ENCODE measurements at regions not wholly inside any gene's neighbourhood (a gene's known extent, or its start where the extent isn't known, plus 50 kb on each side); places are given as distances from the start of the nearest gene placed in this dataset.

- no peak overlapping the region for H2AFZ ChIP-seq (ENCODE audit: low read length)
- peaks cover 6% of the 10 kb centered on the region for H3F3A ChIP-seq (ENCODE audit: insufficient read depth, low read length)
- H3K9me3 ChIP-seq (replicated peaks; ENCODE audit: insufficient read depth, low read length), result no peaks in the 10 kb centered on the region
- no peak for DNase-seq
- H3K4me2 ChIP-seq (ENCODE audit: low read depth, low read length), result no peak overlapping the region
- H3K27ac ChIP-seq (ENCODE audit: low read length), result no peak overlapping the region
- no peaks in the 10 kb centered on the region for H4K20me1 ChIP-seq (ENCODE audit: insufficient read depth, low read length)
- no peaks in the 10 kb centered on the region for H3K36me3 ChIP-seq (replicated peaks; ENCODE audit: insufficient read depth, low read length)
- H3K9me2 ChIP-seq (replicated peaks; ENCODE audit: insufficient read depth, low read length), result no peaks in the 10 kb centered on the region
- no peak for TF ChIP-seq EZH2 (optimal IDR thresholded peaks at IDR 0.05; ENCODE audit: low read depth, low read length)
- TF ChIP-seq CTCF (IDR thresholded peaks at IDR 0.05; ENCODE audit: low read length), result no peak
- no peak for TF ChIP-seq EZH2phosphoT487 (IDR thresholded peaks at IDR 0.05; ENCODE audit: low read length)
- no peaks in the 10 kb centered on the region for H3K79me2 ChIP-seq (ENCODE audit: low read length)
- no peak overlapping the region for H3K4me3 ChIP-seq (ENCODE audit: low read length)
- H3K9ac ChIP-seq (ENCODE audit: low read length), result no peak overlapping the region
- peaks cover 6% of the 10 kb centered on the region; the same call in 1 of the 2 replicates for H3K4me1 ChIP-seq (ENCODE audit: low read length)
- H3K27me3 ChIP-seq (replicated peaks; ENCODE audit: insufficient read depth, low read length), result peaks cover 16% of the 10 kb centered on the region
Observed at GRCh38 chr5:1728846-1729245, 70.8 kb downstream of the MRPL36 start.

- no peaks in the 10 kb centered on the region for H4K20me1 ChIP-seq (ENCODE audit: insufficient read depth, low read length)
- peaks cover 16% of the 10 kb centered on the region for H3K27me3 ChIP-seq (replicated peaks; ENCODE audit: insufficient read depth, low read length)
- H2AFZ ChIP-seq (ENCODE audit: low read length), result 0 out of 2 replicates have a peak overlapping the region, but pooled peaks have one; percentile 43
- no peaks in the 10 kb centered on the region for H3K9me2 ChIP-seq (replicated peaks; ENCODE audit: insufficient read depth, low read length)
- H3K9me3 ChIP-seq (replicated peaks; ENCODE audit: insufficient read depth, low read length), result no peaks in the 10 kb centered on the region
- no peak overlapping the region for H3K4me3 ChIP-seq (ENCODE audit: low read length)
- H3K4me1 ChIP-seq (ENCODE audit: low read length), result peaks cover 6% of the 10 kb centered on the region; the same call in 1 of the 2 replicates
- peak; percentile 84 for DNase-seq
- peak overlapping the region; percentile 55 for H3K4me2 ChIP-seq (ENCODE audit: low read depth, low read length)
- TF ChIP-seq EZH2phosphoT487 (IDR thresholded peaks at IDR 0.05; ENCODE audit: low read length), result no peak
- no peak for TF ChIP-seq EZH2 (optimal IDR thresholded peaks at IDR 0.05; ENCODE audit: low read depth, low read length)
- no peak for TF ChIP-seq CTCF (IDR thresholded peaks at IDR 0.05; ENCODE audit: low read length)
- H3K79me2 ChIP-seq (ENCODE audit: low read length), result no peaks in the 10 kb centered on the region
- no peaks in the 10 kb centered on the region for H3K36me3 ChIP-seq (replicated peaks; ENCODE audit: insufficient read depth, low read length)
- peak overlapping the region; percentile 43; the same call in 1 of the 2 replicates for H3K27ac ChIP-seq (ENCODE audit: low read length)
- peak overlapping the region; percentile 25; the same call in 1 of the 2 replicates for H3K9ac ChIP-seq (ENCODE audit: low read length)
- H3F3A ChIP-seq (ENCODE audit: insufficient read depth, low read length), result peaks cover 6% of the 10 kb centered on the region
Observed at GRCh38 chr5:1727571-1727970, 72.1 kb downstream of the MRPL36 start.

- no peak overlapping the region for H2AFZ ChIP-seq (ENCODE audit: low read length)
- H3K4me1 ChIP-seq (ENCODE audit: low read length), result peaks cover 6% of the 10 kb centered on the region; the same call in 1 of the 2 replicates
- TF ChIP-seq EZH2 (optimal IDR thresholded peaks at IDR 0.05; ENCODE audit: low read depth, low read length) (no peak), EZH2phosphoT487 (IDR thresholded peaks at IDR 0.05; ENCODE audit: low read length) (no peak), CTCF (IDR thresholded peaks at IDR 0.05; ENCODE audit: low read length) (no peak)
- no peak overlapping the region for H3K9ac ChIP-seq (ENCODE audit: low read length)
- H3K4me3 ChIP-seq (ENCODE audit: low read length), result no peak overlapping the region
- H3K9me3 ChIP-seq (replicated peaks; ENCODE audit: insufficient read depth, low read length), result no peaks in the 10 kb centered on the region
- no peak for DNase-seq
- no peaks in the 10 kb centered on the region for H3K79me2 ChIP-seq (ENCODE audit: low read length)
- no peak overlapping the region for H3K4me2 ChIP-seq (ENCODE audit: low read depth, low read length)
- no peak overlapping the region for H3K27ac ChIP-seq (ENCODE audit: low read length)
- H3K27me3 ChIP-seq (replicated peaks; ENCODE audit: insufficient read depth, low read length), result peaks cover 16% of the 10 kb centered on the region
- no peaks in the 10 kb centered on the region for H4K20me1 ChIP-seq (ENCODE audit: insufficient read depth, low read length)
- H3K9me2 ChIP-seq (replicated peaks; ENCODE audit: insufficient read depth, low read length), result no peaks in the 10 kb centered on the region
- H3F3A ChIP-seq (ENCODE audit: insufficient read depth, low read length), result peaks cover 6% of the 10 kb centered on the region
- H3K36me3 ChIP-seq (replicated peaks; ENCODE audit: insufficient read depth, low read length), result no peaks in the 10 kb centered on the region
Observed at GRCh38 chr5:1726956-1727355, 72.7 kb downstream of the MRPL36 start.
